ENCODE measurements at regions not wholly inside any gene's neighbourhood (a gene's known extent, or its start where the extent isn't known, plus 50 kb on each side); places are given as distances from the start of the nearest gene placed in this dataset.

- DNase-seq, result no peak
These were observed 274.1 kb upstream of the SASH1 start for GRCh38 chr6:148068437-148069061.

DNA sequence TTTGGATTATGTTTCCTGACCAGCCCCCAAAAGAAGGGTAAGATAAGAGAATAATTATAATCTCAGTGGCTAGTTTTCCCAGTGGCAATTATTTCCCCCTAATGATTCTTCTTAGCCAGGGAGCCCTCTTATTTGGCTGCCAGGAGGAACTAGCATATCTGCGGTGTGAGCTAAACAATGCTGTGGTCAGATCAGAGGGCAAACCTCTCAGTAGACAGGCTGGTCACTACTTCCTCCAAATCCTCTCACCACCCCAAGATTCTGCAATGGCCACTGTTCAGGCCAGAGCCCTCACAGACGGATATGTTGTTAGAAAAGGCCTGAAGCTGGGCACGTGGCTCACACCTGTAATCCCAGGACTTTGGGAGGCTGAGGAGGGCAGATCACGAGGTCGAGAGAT, 273.4 kb upstream of the SASH1 start:
- DNase-seq, result no peak

GRCh38 chr6:148074291-148074690, 268.3 kb upstream of the SASH1 start:
- no peak for DNase-seq

- DNase-seq, result no peak
These were observed 267.9 kb upstream of the SASH1 start for GRCh38 chr6:148074738-148075137.

DNA sequence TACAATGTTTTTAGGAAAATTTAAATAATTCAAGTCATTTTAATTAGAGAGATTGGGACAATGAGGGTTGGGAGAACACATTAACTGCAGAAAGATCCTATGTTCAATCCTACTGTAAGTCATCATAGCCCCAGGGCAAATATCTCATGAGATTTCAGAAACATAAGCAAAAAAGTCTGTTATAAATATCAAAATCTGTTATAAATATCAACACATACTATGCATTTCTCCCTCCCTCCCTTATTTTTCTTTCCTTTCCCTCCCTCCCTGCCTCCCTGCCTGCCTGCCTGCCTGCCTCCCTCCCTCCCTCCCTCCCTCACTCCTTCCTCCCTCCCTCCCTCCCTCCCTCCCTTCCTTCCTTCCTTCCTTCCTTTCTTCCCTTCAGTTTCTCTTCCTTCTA, 267.3 kb upstream of the SASH1 start:
- DNase-seq, result no peak

GRCh38 chr6:148076051-148076450, 266.6 kb upstream of the SASH1 start:
- no peak for DNase-seq

GRCh38 chr6:148080315-148080714, 262.3 kb upstream of the SASH1 start:
- no peak for DNase-seq

DNA sequence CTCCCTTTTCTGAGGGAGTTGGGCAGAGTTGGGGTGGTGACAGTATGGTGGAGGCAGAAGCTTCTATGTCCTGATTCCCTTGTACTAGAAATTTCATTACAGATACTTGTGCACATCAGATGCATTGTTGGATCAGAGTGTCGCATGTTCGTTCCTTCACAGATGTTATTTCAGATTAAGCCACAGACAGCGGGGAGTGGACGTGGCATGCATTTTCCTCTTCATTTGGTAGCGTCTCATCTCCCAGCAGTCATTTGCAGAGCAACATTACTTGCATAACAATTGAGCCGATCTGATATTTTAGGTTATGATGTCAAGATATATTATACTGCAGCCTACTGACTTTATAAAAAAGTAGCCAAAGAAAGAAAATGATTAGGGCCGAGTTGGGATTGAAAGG, 261.6 kb upstream of the SASH1 start:
- no peak for DNase-seq

- DNase-seq, result no peak
These were observed 260.6 kb upstream of the SASH1 start for GRCh38 chr6:148082044-148082443.

DNA sequence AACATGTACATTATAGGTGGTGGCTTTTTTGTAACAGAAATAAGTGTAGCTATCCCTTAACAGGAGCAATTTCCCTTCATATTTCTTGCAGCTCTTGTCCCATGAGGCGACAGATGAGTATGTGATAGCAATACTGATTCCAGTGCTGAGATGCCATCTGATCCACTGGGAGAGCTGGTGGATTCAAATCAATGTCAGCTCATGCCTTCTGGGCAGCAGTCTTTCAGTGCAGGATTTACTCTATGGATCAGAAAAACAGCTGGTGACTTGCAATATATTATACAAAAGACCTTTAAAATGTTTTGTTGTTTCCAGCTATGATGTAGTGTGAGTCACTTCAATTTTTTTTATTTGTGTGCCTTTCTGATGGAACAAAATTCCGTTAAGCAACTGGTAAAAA, 259.9 kb upstream of the SASH1 start:
- no peak for DNase-seq

DNA sequence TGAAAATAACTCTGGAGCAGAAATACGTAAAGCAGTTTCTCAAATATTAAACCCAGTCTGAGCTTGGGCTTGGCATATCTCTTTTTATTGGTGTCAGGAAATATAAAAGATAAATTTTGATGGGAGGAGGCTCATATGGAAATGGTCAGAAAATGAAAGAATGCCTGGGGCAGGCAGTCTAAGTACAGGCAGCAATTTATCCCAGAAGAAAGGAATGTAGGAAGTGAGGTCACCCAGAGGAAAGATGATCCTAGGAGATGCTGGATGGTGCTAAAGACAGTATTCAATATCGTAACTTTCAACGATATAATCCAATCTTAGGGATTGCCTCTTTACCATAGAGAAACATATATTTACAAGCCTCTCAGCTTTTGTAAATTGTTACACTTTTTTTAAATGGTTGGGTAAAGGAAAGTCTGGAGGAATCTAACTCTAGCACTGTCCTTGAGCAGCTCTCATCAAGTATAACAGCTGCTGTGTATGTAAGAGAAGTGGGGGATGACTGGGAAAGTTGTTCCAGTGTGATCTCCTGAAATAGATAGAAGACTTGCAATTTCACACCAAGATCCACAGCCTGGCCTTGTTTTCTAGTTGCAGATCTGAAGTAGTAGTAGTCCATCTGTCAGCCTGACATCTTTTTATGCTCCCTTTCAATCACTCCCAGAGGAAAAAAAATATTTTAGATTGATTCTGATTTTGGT, 256.9 kb upstream of the SASH1 start:
- DNase-seq, result no peak

- no peak for DNase-seq
These were observed 256.3 kb upstream of the SASH1 start for GRCh38 chr6:148086386-148086785.

DNA sequence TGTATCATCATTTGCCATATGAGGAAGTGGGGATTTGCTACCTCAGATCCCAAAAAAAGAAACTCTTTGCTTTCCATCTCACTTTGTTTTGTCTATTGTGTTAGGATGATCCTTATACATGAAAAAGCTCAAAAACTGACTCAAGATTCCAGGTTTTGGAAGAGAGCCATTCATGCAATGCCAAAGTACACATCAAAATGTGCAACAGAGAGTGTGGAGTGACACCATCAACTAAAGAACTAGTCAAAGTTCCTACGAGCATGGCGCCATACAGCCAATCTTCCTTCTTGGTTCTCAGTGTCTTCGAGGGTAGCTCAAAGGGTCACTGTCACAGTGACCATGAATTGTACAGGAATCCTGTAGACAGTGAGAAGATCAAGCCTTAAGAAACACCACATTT, 255.8 kb upstream of the SASH1 start:
- DNase-seq, result no peak

GRCh38 chr6:148087659-148088058, 255.0 kb upstream of the SASH1 start:
- no peak for DNase-seq

DNA sequence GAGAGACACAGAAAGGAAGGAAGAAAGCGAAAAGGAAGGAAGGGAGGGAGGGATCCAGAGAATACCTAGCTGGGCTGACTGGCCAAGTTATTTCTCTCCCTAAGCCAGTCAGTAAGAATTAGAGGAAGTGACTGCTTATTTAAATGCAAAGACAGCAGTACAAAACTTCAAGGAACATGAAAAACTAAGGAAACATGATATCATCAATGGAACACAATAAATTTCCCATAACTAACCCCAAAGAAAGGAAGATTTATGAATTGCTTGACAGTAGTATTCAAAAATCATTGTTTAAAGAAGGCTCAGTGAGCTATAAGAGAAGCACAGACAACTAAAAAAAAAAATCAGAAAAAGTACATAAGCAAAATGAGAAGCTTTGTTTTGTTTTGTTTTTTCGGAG, 252.3 kb upstream of the SASH1 start:
- no peak for DNase-seq

GRCh38 chr6:148091394-148091793, 251.2 kb upstream of the SASH1 start:
- no peak for DNase-seq

- no peak for DNase-seq
These were observed 239.2 kb upstream of the SASH1 start for GRCh38 chr6:148103436-148103835.

DNA sequence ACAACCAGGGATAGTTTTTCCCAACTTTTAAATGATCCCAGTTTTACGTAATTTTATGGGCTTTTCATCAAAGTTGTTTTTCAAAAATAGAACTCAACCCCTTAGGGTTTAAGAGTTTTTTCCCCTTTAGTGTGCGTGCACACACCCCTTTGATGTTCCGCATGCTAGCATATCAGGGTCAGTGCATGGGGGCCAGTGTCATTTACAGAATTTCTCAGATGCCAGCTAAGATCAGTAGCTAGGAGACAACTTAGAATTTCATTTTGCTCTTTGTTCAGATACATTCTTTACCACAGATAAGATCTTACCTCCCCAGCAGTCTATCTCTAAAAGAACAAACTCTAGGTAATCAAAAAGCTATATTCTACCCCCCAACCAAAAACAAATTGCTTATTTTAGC, 238.5 kb upstream of the SASH1 start:
- no peak for DNase-seq

GRCh38 chr6:148105695-148106094, 236.9 kb upstream of the SASH1 start:
- DNase-seq, result no peak

DNA sequence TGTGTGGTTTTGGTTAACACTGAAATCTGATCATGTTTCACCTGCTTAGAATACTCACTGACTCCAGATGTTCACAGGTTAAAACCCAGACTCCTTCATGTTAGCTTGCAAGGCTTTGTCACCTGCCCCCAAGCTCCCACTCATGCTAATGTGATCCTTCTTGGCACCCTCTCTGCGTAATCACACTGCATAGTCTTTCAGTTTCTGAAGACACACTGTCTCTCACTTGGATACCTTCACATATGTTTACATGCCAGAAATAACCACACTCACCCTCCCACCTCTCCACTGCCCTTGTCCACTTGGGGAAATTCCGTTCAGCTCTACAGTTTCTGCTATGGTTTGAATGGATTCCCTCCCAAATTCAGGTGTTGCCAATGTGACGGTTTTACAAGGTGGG, 234.7 kb upstream of the SASH1 start:
- DNase-seq, result no peak

GRCh38 chr6:148109732-148110131, 232.9 kb upstream of the SASH1 start:
- DNase-seq, result no peak

DNA sequence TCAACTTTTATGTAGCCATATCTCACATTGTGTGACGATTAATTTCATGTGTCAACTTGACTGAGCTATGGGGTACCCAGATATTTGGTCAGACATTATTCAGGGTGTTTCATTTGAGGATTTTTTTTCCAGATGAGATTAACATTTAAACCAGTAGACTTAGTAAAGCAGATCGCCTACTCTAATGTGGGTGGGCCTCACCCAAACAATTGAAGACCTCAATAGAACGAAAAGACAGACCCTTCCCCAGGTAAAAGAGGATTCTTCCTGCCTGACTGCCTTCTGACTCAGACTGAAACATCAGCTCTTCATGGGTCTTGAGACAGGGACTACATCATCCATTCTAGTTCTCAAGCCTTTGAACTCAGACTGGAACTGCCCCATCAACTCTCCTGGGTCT, 231.7 kb upstream of the SASH1 start:
- no peak for DNase-seq

DNA sequence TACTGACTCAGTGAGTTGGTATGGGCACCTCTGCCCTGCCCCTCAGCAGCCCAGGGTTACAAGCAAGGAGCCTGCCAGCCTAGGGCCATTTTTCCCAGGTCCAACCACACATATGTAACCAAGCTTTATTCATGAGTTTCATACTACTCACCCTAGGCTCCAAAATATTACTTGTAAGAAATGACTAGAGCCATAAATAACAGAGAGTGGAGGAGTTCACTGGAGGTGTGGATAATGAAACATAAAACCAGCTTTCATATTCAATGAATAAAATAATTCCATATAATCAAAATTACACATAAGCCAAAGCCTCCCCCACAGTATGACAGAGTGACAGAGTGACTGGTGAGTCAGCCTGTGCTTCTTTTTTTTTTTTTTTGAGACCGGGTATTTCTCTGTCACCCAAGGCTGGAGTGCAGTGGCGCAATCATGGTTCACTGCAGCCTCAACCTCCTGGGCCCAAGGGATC, 229.8 kb upstream of the SASH1 start:
- no peak for DNase-seq

DNA sequence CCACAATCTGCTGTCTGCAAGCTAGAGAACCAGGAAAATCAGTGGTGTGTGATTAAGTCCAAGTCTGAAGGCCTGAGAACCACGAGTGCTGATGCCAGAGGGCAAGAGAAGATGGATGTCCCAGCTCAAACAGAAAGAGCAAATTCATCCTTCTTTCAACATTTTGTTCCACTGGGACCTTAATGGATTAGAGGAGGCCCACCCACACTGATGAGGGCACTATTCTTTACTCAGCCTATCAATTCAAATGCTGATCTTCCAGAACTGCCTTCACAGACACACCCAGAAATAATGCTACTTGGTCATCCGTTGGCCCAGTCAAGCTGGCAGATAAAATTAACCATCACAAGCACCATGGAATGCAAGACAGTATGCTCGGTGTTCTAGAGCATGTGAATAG, 226.6 kb upstream of the SASH1 start:
- DNase-seq, result no peak

- DNase-seq, result no peak
These were observed 224.4 kb upstream of the SASH1 start for GRCh38 chr6:148118244-148118643.
